ENCODE measurements at regions not wholly inside any gene's neighbourhood (a gene's known extent, or its start where the extent isn't known, plus 50 kb on each side); places are given as distances from the start of the nearest gene placed in this dataset.

DNA sequence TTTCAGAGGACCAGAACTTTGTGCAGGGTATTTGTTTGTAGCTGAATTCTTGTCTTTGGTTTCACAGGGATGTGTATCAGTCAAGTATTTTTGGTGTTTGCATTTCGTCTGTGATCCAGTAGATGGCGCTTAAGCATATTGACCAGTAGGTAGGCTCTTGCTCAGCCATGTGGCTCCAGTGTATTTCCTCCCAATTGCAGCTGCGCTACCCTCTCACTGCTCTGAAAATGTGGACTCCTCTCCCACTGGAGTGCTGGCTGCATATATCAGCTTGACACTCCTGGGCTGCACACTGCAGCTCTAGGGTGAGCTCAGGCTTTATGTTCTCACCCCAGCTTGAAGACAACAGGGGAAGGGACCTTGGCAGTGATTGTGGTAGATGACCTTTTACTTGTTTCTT, 1264.3 kb upstream of the ALCAM start:
- DNase-seq = peak in 13 of 51 donors; percentile 0 to 54 (median 7)

DNA sequence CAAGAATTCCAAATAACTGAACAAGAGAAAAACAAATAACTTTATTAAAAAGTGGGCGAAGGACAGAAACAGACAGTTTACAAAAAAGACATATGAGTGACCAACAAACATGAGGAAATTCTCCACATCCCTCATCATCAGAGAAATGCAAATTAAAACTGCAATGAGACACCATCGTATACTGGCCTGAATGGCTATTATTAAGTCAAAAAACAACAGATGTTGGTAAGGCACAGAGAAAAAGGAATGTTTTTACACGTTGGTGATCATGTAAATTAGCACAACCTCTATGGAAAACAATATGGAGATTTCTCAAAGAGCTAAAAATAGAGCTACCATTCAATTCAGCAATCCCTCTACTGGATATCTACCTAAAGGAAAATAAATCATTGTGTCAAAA, 1260.4 kb upstream of the ALCAM start:
- no peak for DNase-seq

DNA sequence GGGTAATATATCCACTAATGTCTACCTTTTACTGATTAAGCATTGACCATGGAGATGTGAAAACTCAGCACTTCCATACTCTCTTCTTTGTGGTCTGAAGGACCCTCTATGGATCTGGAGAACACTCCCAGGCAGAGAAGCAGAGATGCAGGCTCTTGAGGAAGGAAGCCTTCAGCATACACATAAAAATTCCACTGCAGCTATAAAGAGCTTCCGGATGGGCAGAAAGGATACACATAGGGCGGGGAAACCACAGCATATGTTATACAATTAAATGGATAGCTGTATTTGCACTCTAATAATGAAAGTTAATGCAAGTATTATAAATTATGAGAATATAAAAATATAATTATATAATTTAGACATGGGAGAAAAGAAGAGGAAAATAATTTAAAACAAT, 1258.2 kb upstream of the ALCAM start:
- DNase-seq = no peak

DNA sequence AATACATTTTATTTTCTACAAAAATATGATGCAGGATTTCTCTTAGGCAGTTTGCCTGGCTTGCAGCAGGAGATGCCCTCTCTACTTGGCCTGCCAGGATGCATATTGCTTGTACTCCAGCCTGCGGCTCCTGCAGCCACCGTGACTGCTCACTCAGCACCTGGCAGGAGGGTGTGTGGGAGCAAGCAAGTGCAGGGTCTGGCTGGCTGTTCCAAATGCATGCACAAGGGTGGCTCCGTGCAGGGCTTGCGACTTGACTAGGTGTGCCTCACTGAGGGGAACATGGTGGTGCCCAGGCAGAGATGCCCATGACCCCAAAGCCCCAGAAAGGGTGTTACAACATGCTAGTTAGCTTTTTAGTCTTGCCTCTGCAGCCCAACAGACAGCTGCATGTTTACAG, 1240.2 kb upstream of the ALCAM start:
- no peak for DNase-seq

DNA sequence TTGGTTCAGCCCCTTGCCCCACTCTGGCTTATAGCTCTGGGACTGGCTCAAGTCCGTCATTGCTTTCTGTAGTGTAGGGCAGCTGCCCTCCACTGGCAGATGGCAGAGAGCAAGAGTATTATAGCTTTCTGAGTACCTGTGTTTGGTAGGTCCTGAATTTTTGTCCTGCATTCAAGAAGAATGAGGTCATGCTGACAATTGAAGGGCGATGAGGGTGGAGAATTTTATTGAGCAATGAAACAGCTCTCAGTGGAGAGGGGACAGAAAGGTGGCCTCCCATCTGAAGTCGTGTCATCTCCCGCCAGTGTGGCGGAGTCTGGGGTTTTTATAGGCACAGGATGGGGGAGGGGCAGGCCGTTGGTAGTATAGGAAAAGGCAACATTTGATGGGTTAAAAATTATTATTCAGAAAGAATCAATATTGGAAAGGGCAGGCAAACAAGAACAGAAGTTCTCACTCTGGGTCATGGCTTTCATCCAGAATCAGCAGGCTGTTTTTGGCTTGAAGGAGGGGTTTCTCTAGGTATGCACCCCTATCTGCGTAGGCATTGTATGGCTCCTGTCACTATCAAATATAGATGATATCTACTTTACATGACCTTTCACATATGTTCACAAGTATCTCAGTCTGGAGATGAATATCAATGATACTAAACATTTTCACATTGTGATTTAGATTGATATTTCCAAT, 1239.7 kb upstream of the ALCAM start:
- DNase-seq = no peak

DNA sequence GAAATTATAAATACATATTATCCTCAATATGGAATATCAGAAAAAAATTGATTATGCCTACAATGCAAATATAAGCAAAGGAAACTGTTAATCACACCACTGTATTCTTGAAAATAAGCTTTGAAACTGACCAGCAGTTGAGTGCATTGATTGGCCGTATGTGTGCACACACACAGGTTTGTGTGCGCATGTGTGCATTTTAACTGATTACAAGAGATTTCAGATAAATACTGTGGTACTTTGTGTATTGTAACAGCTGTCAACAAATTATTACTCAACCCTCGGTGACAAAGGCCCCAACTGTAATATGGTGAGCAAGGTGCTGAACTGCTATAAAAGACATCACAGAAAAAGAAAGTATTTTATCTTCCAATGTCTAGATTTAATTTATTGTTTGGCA, 1238.9 kb upstream of the ALCAM start:
- no peak for DNase-seq

DNA sequence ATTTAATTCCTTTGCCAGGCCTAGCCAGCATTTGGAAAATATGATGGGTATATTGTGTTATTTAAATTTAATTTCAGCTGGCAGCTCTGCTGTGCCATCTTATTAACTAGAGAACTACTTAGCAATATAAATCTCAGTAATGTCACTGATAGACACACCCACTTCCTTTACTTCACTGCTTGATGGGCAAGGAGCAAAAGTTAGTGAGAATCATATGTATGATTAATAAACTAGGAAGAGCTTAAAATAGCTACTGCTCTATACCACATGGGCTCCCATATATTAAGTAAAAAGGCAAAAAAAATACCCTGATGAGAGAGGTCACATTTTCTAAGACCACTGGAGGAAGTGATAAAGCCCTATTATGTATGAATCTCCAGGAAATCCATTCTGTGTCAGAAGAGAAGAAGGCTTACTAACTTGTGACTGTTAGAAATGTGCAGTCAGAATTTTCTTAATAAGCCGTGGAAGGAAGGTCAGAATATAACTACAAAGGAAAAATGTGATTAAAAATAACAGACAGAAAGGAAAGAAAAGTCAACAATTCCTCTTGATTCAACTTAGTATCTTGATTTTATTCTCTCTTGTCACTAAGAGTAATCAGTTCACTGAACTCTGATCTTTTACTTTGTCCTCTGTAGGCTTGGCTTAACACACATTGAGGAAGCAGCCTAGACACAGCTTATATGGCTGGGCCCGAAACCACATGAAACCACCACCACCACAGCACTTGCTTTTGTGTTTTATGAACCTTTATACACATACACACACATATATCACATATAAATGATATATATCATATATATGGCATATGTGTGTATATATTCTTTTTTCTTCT, 1233.9 kb upstream of the ALCAM start:
- DNase-seq = no peak

DNA sequence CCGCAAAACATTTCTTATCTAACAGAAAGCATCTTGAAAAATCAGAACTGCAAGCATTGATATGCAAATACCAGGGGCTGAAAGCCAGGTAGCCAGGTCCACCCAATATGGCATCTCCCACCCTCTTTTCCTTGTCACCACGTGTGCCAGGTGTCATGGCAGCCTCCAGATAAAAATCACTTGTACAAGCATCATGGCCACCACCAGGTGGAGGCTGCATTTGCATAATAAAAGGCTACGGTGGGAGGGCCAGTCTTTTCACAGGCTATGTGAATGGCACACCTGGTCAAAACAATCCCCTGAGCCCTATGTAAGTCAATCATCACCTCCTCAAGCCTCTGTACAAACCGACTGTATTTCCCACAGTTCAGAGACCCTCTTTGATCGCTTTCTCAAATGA, 1233.1 kb upstream of the ALCAM start:
- no peak for DNase-seq

DNA sequence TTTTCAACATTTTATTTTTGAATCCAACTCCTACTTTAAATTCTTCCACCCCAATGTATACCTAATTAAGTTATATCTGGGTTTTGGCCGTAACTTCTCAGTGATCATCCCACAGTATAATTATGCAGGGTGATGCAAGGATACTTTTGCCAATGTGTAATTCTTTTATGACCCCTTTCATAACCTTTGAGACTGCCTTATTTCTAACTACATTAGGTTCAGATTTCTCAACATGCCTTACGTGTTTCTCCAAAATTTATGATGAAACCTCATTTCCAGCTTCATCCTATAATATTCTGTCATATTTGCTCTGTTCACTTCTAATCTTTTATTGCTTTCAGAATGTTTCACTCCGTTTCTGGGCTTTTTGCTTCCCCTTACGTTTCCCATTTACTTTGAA, 1229.6 kb upstream of the ALCAM start:
- no peak for DNase-seq

DNA sequence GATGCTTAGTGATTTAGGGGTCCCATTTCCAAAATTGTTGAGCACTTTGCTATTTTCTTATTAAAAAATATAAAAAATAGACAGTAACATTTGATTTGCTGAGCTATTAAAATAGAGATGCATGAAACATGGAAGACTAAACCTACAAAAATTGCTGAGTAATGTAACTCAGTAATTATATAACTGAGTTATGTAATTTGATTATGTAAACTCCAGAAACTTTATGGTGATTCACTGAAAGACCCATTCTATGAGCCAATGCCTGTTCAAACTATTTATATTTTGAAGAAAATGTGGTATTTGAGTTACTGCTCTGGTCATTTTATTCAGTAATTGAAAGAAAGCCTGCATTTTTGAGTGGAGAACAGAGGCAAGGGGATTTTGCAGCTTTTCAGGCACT, 1221.5 kb upstream of the ALCAM start:
- no peak for DNase-seq

DNA sequence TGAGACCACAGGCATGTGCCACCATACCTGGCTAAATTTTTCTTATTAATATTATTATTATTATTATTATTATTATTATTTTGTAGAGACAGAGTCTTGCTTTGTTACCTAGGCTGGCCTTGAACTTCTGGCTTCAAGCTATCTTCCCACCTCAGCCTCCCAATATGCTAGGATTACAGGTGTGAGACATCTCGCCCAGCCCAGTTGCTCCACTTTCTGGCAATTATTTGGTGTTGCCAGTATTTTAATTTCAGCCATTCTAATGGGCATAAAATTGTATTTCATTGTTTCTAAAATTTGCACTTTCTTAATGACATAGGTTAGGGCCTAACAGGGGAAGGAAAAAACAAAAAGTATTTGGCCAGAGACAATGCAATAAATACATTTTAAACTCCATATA, 1217.6 kb upstream of the ALCAM start:
- no peak for DNase-seq

DNA sequence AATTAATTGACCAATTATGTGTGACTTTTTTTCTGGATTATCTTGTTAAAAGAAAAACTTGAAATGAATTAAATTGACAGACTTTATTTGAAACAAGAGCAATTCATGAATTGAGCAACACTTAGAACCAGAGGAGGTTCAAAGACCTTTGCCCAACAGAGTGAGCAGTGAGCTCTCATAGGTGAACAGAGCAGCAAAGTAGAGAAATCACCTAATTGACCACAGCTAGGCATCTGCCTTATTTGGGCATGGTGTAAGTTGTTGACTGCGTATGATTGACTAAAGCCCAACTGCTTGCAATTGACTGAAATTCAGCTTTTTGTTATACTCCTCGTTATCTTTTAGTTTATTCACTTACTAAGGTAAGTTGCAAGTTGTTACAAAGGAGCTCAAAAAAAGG, 1216.0 kb upstream of the ALCAM start:
- no peak for DNase-seq

DNA sequence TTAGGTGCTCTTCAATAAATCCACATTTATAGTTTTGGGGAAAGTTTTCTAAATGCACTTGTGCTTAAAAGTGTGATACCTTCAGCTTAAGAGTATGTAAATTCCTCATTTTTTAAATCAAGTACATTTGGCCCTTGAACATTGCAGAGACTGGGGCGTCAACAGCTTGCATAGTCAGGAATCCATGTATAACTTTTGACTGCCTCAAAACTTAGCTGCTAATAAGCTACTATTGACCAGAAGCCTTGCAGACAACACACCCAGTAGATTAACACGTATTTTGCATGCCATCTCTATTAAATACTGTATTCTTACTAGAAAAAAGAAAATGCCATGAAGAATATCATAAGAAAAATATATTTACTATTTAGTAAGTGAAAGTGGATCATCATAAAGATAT, 1211.8 kb upstream of the ALCAM start:
- DNase-seq = no peak

DNA sequence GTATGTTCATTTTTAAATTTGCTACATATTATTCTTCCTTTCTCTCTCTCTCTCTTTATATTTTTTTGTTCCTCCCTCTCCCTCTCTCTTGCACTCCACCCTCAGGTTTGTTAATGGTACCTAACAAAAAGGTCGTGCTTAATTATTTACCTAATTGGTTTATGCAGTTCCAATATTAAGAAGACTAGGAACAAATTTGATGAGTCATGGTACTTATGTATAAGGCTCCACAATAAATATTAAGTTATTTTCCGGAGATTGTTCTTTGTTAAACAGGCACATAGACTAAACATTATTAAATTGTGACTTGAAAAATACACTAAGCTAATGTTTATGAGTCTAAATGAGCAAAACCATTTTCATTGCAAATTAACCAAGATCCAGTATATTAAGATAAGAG, 1200.8 kb upstream of the ALCAM start:
- no peak for DNase-seq

DNA sequence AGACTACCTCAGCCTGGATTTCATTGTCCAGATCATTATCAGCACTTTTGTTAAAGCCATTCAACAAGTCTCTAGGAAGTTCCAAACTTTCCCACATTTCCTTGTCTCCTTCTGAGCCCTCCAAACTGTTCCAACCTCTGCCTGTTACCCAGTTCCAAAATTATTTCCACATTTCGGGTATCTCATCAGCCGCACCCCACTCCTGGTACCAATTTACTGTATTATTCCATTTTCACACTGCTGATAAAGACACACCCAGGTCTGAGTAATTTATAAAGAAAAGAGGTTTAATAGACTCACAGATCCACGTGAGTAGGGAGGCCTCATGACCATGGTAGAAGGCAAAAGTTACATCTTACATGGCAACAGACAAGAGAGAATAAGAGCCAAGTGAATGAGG, 1198.3 kb upstream of the ALCAM start:
- no peak for DNase-seq

DNA sequence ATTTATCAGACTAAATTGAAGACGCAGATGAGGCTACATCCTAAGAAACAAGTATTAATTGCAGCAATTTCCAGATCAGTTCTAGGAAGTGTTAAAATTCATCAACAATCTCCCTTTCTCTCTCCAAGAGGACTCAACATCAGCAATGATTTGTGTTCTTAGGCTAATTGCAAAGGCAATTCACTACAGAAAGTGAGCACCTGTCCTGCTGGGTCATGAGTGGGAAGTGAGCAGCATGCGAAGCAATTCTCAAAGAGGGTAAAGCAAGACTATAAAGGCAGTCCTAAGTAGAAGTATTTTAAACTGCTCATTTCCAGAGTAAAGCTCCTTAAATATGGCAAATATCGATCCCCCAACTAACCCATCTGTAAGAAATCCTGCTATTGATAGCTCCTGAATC, 1191.0 kb upstream of the ALCAM start:
- DNase-seq = no peak

DNA sequence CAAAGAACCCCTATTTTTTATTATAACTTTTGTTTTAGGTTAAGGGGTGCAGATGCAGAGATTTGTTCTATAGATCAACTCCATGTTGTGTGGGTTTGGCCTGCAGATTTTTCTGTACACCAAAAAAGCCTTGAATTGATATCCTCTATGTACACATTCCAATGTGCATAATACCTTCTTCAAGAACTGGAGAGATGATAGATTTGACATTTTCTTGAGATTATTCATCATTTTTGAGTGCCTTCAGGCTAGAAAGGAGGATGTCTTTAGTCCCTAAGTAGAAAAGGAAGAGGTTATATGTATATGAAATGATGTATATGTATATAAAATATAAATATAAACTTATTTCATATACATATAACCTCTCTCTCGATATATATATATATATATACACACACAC, 1190.0 kb upstream of the ALCAM start:
- no peak for DNase-seq

DNA sequence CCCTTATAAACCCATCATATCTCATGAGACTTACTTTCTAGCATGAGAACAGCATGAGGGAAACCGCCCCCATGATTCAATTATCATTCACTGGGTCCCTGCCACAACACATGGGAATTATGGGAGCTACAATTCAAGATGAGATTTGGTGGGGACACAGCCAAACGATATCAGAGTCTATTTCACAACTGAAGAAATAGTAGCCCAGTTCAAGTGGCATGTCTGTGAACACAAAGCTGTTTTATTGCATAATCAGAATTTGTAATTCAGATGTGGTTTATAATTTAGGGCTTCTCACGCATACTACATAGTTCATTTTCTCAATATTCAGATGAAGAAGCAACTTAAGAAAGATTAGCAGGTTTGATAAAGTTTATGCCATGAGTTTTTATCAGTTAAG, 1188.0 kb upstream of the ALCAM start:
- no peak for DNase-seq

DNA sequence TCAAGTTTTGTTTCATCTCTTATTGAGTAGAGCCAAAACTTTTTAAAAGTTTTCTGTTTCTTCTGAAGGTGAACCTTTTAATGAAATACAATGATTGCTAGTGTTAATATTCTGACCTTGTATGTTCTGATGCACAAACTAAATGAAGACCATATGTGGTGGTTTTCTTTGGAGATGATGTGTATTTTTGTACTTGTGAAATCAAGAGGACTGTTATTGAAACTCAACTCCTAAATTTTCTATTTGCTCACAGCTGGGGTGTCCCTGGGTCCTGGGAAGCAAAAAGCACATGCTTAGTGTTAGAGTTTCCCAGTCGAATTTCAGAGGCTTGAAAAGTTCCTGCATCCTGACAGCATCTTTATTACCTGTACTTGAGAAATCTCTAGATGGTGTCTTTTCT, 1185.8 kb upstream of the ALCAM start:
- no peak for DNase-seq

DNA sequence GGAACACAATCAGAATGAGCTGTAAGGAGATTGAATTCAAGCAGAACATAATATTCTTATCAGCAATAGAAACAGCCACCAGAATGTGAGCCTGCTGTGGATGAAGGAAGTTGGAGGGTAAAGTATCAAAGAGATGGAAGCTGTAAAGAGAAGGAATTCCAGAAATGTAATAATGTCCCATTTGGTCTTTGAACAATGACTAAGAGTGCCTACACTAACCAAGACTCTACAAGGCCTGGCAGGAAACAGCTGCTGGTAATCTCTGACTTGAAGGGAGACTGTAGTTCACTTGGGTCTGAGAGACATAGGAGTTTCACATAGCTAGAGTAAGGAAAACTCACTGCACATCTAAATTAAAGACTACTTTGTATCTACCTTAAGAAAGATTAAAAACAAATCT, 1176.0 kb upstream of the ALCAM start:
- no peak for DNase-seq

DNA sequence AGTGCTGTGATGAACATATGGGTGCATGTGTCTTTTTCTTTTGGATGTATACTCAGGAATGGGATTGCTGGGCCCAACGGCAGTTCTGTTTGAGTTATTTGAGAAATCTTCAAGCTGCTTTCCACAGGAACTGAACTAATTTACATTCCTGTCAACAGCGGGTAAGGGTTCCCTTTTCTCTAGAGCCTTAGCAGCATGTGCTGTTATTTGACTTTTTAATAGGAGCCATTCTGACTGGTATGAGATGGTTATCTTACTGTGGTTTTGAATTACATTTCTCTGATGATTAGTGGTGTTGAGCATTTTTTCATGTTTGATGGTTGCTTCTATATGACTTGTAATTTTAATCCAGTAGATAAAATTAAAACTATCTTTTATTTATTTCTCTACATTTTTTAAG, 1168.6 kb upstream of the ALCAM start:
- DNase-seq = no peak

DNA sequence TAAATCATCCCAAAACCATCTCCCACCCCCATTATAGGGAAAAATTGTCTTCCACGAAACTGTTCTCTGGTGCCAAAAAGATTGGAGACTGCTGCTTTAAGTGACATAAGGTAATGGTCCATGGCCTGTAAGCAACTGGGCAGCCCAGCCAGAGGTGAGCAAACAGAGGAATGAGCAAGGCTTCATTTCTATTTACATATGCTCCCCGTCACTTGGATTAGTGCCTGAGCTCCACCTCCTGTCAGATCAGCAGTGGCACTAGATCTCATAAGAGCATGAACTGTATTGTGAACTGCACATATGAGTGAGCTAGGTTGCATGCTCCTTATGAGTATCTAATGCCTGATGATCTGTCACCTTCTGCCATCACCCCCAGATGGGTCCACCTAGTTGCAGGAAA, 1159.8 kb upstream of the ALCAM start:
- DNase-seq = no peak

DNA sequence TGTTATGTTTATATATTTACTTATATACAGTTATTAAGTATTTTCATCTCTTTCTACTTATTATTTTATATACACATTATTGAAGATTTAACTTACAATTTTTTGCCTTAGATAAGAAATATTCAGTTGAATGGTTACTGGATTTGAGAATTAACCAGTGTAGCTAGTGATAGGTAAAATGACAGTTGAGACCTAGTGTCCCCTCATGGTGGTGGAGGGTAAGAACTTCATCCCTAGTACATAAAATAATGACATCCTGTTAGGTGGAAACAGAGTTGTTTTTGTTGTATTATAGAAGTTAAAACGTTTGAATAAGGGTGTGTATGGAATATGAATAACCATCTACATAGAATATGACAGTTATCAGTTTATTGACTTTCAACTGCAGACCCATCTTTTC, 1152.4 kb upstream of the ALCAM start:
- DNase-seq = no peak

DNA sequence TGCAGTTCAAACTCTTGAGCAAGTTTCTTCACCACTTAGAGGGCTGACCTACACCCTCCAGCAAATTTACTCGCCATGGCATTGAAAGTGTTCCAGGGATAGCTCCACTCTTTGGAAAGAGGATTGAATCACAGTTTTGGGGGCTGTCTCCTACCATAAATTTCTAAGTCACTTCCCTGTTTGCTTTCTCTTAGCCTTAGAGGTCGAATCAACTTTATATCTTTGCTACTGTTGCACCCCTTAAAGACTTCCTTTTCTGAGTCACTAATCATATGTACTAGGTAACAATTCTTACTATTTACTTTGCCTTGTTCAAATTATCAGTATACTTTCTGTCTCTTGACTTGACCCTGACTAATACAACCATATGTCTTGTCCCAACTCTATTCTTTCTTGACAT, 1151.8 kb upstream of the ALCAM start:
- no peak for DNase-seq
